Ishikawa (cell line): ENCODE measurements at regions not wholly inside any gene's neighbourhood (a gene's known extent, or its start where the extent isn't known, plus 50 kb on each side); places are given as distances from the start of the nearest gene placed in this dataset.
A peak's percentile ranks its signal among the peaks of the same experiment; 100 is the strongest.

Source experiments
- CEBPB ChIP-seq: IDR thresholded peaks from 2 replicates; pipeline ENCODE4 v1.6.1; 2012
- CREB1 ChIP-seq: IDR thresholded peaks from 2 replicates; pipeline ENCODE4 v1.6.1; 2012; ENCODE audit warnings: low read depth
- EGR1 ChIP-seq: IDR thresholded peaks from 2 replicates; pipeline ENCODE4 v1.6.1; 2012
- EP300 ChIP-seq: IDR thresholded peaks from 2 replicates; pipeline ENCODE4 v1.6.1; 2012; ENCODE audit warnings: borderline replicate concordance
- FOXM1 ChIP-seq: IDR thresholded peaks from 2 replicates; pipeline ENCODE4 v1.6.1; 2012; ENCODE audit warnings: low read depth, borderline replicate concordance
- MAX ChIP-seq: IDR thresholded peaks from 2 replicates; pipeline ENCODE4 v1.6.1; 2012
- NFIC ChIP-seq: IDR thresholded peaks from 2 replicates; pipeline ENCODE4 v1.6.1; 2012
- RAD21 ChIP-seq: IDR thresholded peaks from 2 replicates; pipeline ENCODE4 v1.6.1; 2012; ENCODE audit warnings: low read depth
- REST ChIP-seq: IDR thresholded peaks from 2 replicates; pipeline ENCODE4 v1.6.1; 2012; ENCODE audit warnings: low read depth, mild to moderate bottlenecking
- TAF1 ChIP-seq: IDR thresholded peaks from 2 replicates; pipeline ENCODE4 v1.6.1; 2012; ENCODE audit warnings: low read depth, mild to moderate bottlenecking
- TCF12 ChIP-seq: IDR thresholded peaks from 2 replicates; pipeline ENCODE4 v1.6.1; 2012; ENCODE audit warnings: low read depth
- TEAD4 ChIP-seq: IDR thresholded peaks from 2 replicates; pipeline ENCODE4 v1.6.1; 2012
- YY1 ChIP-seq: IDR thresholded peaks from 2 replicates; pipeline ENCODE4 v1.6.1; 2012; ENCODE audit warnings: low read depth
- ZBTB7A ChIP-seq: IDR thresholded peaks from 2 replicates; pipeline ENCODE4 v1.6.1; 2012; ENCODE audit warnings: low read depth
- TF ChIP-seq, protein P1 (sequence below): IDR thresholded peaks from 2 replicates; pipeline ENCODE4 v1.6.1; 2012

DNA sequence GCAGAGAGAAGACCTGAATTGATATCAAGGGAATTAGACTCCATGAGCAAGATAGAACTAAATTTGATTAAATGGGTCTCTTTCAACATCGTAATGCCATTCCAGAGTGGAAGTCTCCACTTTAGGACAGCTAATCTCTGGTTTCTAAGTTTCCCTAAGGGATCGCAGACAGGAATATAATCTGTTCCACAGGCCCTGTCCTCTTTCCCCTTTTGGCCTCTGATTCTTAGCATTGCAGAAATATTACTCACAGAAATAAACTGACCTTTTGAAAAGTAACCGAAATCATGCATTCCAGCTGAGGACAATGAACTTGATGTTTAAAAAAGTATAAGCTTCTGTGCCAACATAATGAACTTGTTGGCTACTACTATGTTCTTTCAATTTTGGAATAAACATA is 227.8 kb downstream of the ETS1 start:
- no peak for TF ChIP-seq NFIC
- TF ChIP-seq RAD21: no peak
- TF ChIP-seq, protein P1, sequence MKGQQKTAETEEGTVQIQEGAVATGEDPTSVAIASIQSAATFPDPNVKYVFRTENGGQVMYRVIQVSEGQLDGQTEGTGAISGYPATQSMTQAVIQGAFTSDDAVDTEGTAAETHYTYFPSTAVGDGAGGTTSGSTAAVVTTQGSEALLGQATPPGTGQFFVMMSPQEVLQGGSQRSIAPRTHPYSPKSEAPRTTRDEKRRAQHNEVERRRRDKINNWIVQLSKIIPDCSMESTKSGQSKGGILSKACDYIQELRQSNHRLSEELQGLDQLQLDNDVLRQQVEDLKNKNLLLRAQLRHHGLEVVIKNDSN: no peak
- TF ChIP-seq TAF1: no peak
- TF ChIP-seq CEBPB: no peak
- no peak for TF ChIP-seq ZBTB7A
- no peak for TF ChIP-seq CREB1

DNA sequence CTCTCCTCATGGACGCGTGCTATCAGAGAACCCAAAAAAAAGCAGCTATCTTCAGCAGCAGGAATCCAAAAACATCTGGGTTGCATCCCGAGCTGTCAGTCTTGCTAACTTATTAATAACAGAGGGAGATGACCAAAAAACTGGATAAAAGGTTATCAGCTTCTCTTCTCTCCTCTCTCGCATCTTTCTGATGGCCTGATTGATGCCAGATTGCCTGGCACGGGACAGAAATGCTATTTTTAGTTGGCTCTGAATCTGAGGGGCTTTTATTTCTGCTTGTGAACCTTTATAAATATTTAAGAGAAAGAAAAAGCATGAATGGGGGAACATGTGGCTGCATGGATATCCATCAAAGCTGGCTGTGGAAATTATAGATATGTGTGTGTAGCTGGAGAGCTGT is 230.3 kb downstream of the ETS1 start:
- no peak for TF ChIP-seq CREB1
- TF ChIP-seq ZBTB7A: no peak
- TF ChIP-seq EP300: no peak
- TF ChIP-seq, protein P1: no peak
- no peak for TF ChIP-seq MAX
- TF ChIP-seq CEBPB: no peak
- no peak for TF ChIP-seq NFIC
- no peak for TF ChIP-seq TAF1
- TF ChIP-seq TCF12: no peak
- TF ChIP-seq EGR1: no peak
- no peak for TF ChIP-seq REST
- TF ChIP-seq YY1: no peak
- no peak for TF ChIP-seq FOXM1
- no peak for TF ChIP-seq TEAD4
- TF ChIP-seq RAD21: no peak

DNA sequence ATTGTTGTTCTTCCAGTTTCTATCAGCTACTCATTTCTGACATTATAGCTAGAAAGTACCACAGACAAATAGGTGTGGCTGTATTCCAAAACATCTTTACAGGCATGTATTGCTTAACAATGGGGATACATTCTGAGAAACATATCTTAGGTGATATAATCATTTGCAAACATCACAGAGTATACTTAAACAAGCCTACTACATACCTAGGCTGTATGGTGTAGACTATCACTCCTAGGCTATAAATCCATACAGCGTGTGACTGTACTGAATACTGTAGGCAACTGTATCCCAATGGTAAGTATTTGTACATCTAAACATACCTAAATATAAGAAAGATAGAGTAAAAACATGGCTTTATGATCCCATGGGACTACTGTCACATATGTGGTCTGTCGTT is 231.8 kb downstream of the ETS1 start:
- no peak for TF ChIP-seq FOXM1
- no peak for TF ChIP-seq CREB1
- no peak for TF ChIP-seq RAD21
- no peak for TF ChIP-seq TAF1

GRCh38 chr11:128354476-128354875 is 232.9 kb downstream of the ETS1 start:
- TF ChIP-seq YY1 (no peak), CEBPB (no peak), FOXM1 (no peak), TAF1 (no peak), TCF12 (no peak), ZBTB7A (no peak), MAX (no peak), CREB1 (no peak)

- no peak for TF ChIP-seq CREB1
- TF ChIP-seq CEBPB: no peak
- TF ChIP-seq, protein P1: 0 out of 2 replicates have a peak, but pooled peaks have one; percentile 9
Measured at GRCh38 chr11:128351168-128351567, 236.2 kb downstream of the ETS1 start.

DNA sequence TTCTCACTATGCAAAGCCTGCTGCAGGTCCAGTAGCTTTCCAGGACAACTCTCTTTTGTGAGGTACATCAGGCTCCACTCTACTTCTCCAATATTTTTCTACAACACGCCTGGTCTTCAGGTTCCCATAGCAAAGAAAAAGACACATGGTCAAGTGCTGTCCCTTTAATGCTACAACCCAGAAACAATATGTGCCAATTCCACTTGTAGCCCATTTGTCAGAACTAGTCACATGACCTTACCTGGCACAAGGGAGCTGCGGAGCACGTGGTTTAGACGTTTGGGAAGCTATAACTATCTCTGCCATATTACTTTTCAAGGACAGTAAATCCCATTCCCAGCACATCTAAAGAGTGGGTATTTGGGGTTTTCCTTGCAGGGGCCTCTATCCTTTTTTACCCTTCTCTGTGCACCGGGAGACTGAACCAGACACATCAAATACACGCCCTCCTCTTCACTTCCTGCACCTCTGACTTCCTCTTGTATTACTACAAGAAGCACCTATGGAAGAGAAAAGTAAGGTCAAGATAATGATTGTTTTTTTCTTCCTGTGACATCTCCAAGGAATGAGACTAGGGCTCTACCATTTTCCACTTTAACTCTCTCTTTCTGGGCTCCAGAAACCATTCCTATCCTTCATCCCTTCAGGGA is 237.6 kb downstream of the ETS1 start:
- TF ChIP-seq, protein P1: no peak
- TF ChIP-seq YY1 (no peak), EGR1 (no peak), NFIC (no peak), ZBTB7A (no peak), RAD21 (no peak), TAF1 (no peak)

DNA sequence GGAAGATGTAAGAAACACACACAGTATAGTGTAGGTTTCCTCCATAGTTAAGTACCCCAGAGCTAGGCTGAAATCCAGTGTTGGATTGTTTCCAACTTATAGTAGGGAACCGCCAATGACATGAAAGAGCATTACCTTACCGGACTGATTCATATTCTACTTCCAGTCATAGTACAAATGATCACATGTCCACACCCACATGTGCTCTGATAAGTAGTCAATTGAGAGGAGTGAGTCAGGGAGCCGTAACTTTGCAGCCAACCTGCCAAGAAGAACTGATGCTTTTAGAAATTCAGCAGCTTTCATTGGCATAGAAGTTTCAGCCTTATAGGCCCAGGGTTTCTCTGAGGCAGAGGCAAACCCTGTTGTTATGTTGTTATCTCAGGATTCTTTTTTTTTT is 240.6 kb downstream of the ETS1 start:
- no peak for TF ChIP-seq ZBTB7A
- TF ChIP-seq RAD21: no peak
- TF ChIP-seq NFIC: no peak
- no peak for TF ChIP-seq EGR1
- TF ChIP-seq EP300: no peak
- TF ChIP-seq TAF1: no peak
- TF ChIP-seq, protein P1: no peak
- TF ChIP-seq CREB1: no peak
- TF ChIP-seq MAX: no peak
- no peak for TF ChIP-seq FOXM1
- no peak for TF ChIP-seq CEBPB
- TF ChIP-seq TEAD4: no peak
- no peak for TF ChIP-seq YY1
